ENCODE measurements at regions not wholly inside any gene's neighbourhood (a gene's known extent, or its start where the extent isn't known, plus 50 kb on each side); places are given as distances from the start of the nearest gene placed in this dataset.

GRCh38 chr2:236993286-236993685, 92.4 kb upstream of the COPS8 start:
- H3K27me3 ChIP-seq (ENCODE audit: control insufficient read depth in 1 of 2, insufficient read depth in 2 of 2, low read length in 2 of 2): peaks cover 1 to 16% of the 10 kb centered on the region in 2 experiments; a peak in 2 of 5 replicates
- no peaks in the 10 kb centered on the region for H3K9me3 ChIP-seq (ENCODE audit: low read length)
- FAIRE-seq: no peak
- H3K9ac ChIP-seq (ENCODE audit: insufficient read depth, low read depth, low read length): no peak overlapping the region
- in situ Hi-C loops (cut with HindIII; ENCODE audit: extremely low pct_ligation_motif_present, low pct_unique_long_range_greater_than_20kb) (no loop called here), intact Hi-C loops (cut with micrococcal nuclease; ENCODE audit: unreplicated experiment) (no loop called here)
- WGBS (ENCODE audit: low lambda C conversion rate): 60% methylated on average over 2 of the region's 2 CpGs
- no peak overlapping the region for H3K27ac ChIP-seq (ENCODE audit: extremely low read length, insufficient read depth, low read length)
- ChIA-PET POLR2A (no interaction called here), CTCF (ENCODE audit: low intra/inter-chr PET ratio, low total read pairs) (no interaction called here)
- H3K79me2 ChIP-seq (ENCODE audit: insufficient read depth, low read length): no peaks in the 10 kb centered on the region
- H3K4me2 ChIP-seq (ENCODE audit: low read depth, low read length): no peak overlapping the region
- no peak for ATAC-seq
- peaks cover 14% of the 10 kb centered on the region for H3K4me1 ChIP-seq (ENCODE audit: insufficient read depth, low read length)
- H3K36me3 ChIP-seq (replicated peaks in 1 of 2; ENCODE audit: control insufficient read depth in 1 of 2, insufficient read depth in 2 of 2, low read length in 2 of 2): no peaks in the 10 kb centered on the region
- H2AFZ ChIP-seq (ENCODE audit: low read length): no peak overlapping the region
- TF ChIP-seq ZNF326 (CRISPR knock-in tag; IDR thresholded peaks at IDR 0.05; ENCODE audit: borderline replicate concordance): no peak
- no peak for TF ChIP-seq ZFAT (CRISPR knock-in tag; conservative IDR thresholded peaks at IDR 0.05)
- no peak for TF ChIP-seq SMC3 (IDR thresholded peaks at IDR 0.05; ENCODE audit: low read length)
- no peak for TF ChIP-seq ZBTB1 (CRISPR knock-in tag; IDR thresholded peaks at IDR 0.05; ENCODE audit: borderline replicate concordance)
- no peak for TF ChIP-seq SP2 (CRISPR knock-in tag; IDR thresholded peaks at IDR 0.05)
- TF ChIP-seq TRIM24 (CRISPR knock-in tag; IDR thresholded peaks at IDR 0.05): no peak
- no TSS peak for BruUV-seq (replicated peaks)
- no peaks in the 10 kb centered on the region for H4K20me1 ChIP-seq (ENCODE audit: insufficient read depth, low read length)
- DNase-seq (ENCODE audit: low spot score): no peak
- no peak overlapping the region for H3K4me3 ChIP-seq (replicated peaks in 1 of 3; ENCODE audit: insufficient read depth in 1 of 3, low read depth in 2 of 3, low read length in 3 of 3)

- no peaks in the 10 kb centered on the region for H3K79me2 ChIP-seq (ENCODE audit: insufficient read depth, low read length)
- in situ Hi-C loops (cut with HindIII; ENCODE audit: extremely low pct_ligation_motif_present, low pct_unique_long_range_greater_than_20kb): no loop called here
- FAIRE-seq (no peak), DNase-seq (ENCODE audit: low spot score) (no peak), ATAC-seq (no peak)
- TF ChIP-seq ZNF251 (CRISPR knock-in tag; IDR thresholded peaks at IDR 0.05) (no peak), MED8 (CRISPR knock-in tag; IDR thresholded peaks at IDR 0.05; ENCODE audit: insufficient replicate concordance) (no peak)
- ChIA-PET POLR2A (no interaction called here), CTCF (ENCODE audit: low intra/inter-chr PET ratio, low total read pairs) (no interaction called here)
- H3K27ac ChIP-seq (ENCODE audit: extremely low read length, insufficient read depth, low read length): no peak overlapping the region
- BruUV-seq (replicated peaks): no TSS peak
- 51% methylated on average over 9 of the region's 9 CpGs for WGBS (ENCODE audit: low lambda C conversion rate)
- H3K9me3 ChIP-seq (ENCODE audit: low read length): no peaks in the 10 kb centered on the region
- H2AFZ ChIP-seq (ENCODE audit: low read length): no peak overlapping the region
- no peaks in the 10 kb centered on the region for H3K36me3 ChIP-seq (replicated peaks in 1 of 2; ENCODE audit: control insufficient read depth in 1 of 2, insufficient read depth in 2 of 2, low read length in 2 of 2)
- H3K4me1 ChIP-seq (ENCODE audit: insufficient read depth, low read length): peaks cover 3% of the 10 kb centered on the region
- intact Hi-C loops (cut with micrococcal nuclease; ENCODE audit: unreplicated experiment): no loop called here
- H3K27me3 ChIP-seq (ENCODE audit: control insufficient read depth in 1 of 2, insufficient read depth in 2 of 2, low read length in 2 of 2): peaks cover 1 to 17% of the 10 kb centered on the region in 2 experiments; a peak in 2 of 5 replicates
- H3K4me3 ChIP-seq (replicated peaks in 1 of 3; ENCODE audit: insufficient read depth in 1 of 3, low read depth in 2 of 3, low read length in 3 of 3): no peak overlapping the region
- no peaks in the 10 kb centered on the region for H4K20me1 ChIP-seq (ENCODE audit: insufficient read depth, low read length)
- H3K4me2 ChIP-seq (ENCODE audit: low read depth, low read length): no peak overlapping the region
- H3K9ac ChIP-seq (ENCODE audit: insufficient read depth, low read depth, low read length): no peak overlapping the region
These were observed 91.3 kb upstream of the COPS8 start for GRCh38 chr2:236994361-236994760.

All from HepG2 (cell line).